ENCODE measurements at regions not wholly inside any gene's neighbourhood (a gene's known extent, or its start where the extent isn't known, plus 50 kb on each side); places are given as distances from the start of the nearest gene placed in this dataset.

- TF ChIP-seq, protein P1, sequence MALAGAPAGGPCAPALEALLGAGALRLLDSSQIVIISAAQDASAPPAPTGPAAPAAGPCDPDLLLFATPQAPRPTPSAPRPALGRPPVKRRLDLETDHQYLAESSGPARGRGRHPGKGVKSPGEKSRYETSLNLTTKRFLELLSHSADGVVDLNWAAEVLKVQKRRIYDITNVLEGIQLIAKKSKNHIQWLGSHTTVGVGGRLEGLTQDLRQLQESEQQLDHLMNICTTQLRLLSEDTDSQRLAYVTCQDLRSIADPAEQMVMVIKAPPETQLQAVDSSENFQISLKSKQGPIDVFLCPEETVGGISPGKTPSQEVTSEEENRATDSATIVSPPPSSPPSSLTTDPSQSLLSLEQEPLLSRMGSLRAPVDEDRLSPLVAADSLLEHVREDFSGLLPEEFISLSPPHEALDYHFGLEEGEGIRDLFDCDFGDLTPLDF (CRISPR knock-in tag; IDR thresholded peaks at IDR 0.05): no peak
- TF ChIP-seq ZNF546 (CRISPR knock-in tag; conservative IDR thresholded peaks at IDR 0.05): no peak
- TF ChIP-seq MAFK (conservative IDR thresholded peaks at IDR 0.05 in 1 of 2, IDR thresholded peaks at IDR 0.05 in 1 of 2; ENCODE audit: low read length in 2 of 2): peak; percentile 89 to 91
- TF ChIP-seq ESRRA (CRISPR knock-in tag; IDR thresholded peaks at IDR 0.05; ENCODE audit: low read depth): no peak; the same call in 1 of the 2 replicates
- no peak for TF ChIP-seq YY1 (IDR thresholded peaks at IDR 0.05; ENCODE audit: insufficient read depth, insufficient replicate concordance, low read depth, low read length)
- no peak for TF ChIP-seq ZNF292 (CRISPR knock-in tag; IDR thresholded peaks at IDR 0.05; ENCODE audit: borderline replicate concordance, low read depth)
- no peak for TF ChIP-seq MED13 (CRISPR knock-in tag; IDR thresholded peaks at IDR 0.05)
- TF ChIP-seq ZNF710 (CRISPR knock-in tag; IDR thresholded peaks at IDR 0.05; ENCODE audit: borderline replicate concordance): peak; percentile 77; the same call in 1 of the 2 replicates
- no peak for TF ChIP-seq NFIB (CRISPR knock-in tag; IDR thresholded peaks at IDR 0.05; ENCODE audit: borderline replicate concordance)
- no peak for TF ChIP-seq ZNF282 (IDR thresholded peaks at IDR 0.05; ENCODE audit: partially characterized antibody)
- peak in 1 of 2 experiments; percentile 21; a peak in 1 of 4 replicates for TF ChIP-seq HMGXB4 (CRISPR knock-in tag; IDR thresholded peaks at IDR 0.05; ENCODE audit: borderline replicate concordance in 1 of 2, low read depth in 1 of 2)
- no peak for TF ChIP-seq ARNT (IDR thresholded peaks at IDR 0.05)
- no peak for TF ChIP-seq NFYC (CRISPR knock-in tag; IDR thresholded peaks at IDR 0.05)
- no peak for TF ChIP-seq BRCA1 (CRISPR knock-in tag; IDR thresholded peaks at IDR 0.05)
- peak; percentile 68; the same call in 1 of the 2 replicates for TF ChIP-seq PHF21A (CRISPR knock-in tag; IDR thresholded peaks at IDR 0.05)
- TF ChIP-seq, protein P2, sequence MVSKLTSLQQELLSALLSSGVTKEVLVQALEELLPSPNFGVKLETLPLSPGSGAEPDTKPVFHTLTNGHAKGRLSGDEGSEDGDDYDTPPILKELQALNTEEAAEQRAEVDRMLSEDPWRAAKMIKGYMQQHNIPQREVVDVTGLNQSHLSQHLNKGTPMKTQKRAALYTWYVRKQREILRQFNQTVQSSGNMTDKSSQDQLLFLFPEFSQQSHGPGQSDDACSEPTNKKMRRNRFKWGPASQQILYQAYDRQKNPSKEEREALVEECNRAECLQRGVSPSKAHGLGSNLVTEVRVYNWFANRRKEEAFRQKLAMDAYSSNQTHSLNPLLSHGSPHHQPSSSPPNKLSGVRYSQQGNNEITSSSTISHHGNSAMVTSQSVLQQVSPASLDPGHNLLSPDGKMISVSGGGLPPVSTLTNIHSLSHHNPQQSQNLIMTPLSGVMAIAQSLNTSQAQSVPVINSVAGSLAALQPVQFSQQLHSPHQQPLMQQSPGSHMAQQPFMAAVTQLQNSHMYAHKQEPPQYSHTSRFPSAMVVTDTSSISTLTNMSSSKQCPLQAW (CRISPR knock-in tag; IDR thresholded peaks at IDR 0.05): no peak
- TF ChIP-seq, protein P3, sequence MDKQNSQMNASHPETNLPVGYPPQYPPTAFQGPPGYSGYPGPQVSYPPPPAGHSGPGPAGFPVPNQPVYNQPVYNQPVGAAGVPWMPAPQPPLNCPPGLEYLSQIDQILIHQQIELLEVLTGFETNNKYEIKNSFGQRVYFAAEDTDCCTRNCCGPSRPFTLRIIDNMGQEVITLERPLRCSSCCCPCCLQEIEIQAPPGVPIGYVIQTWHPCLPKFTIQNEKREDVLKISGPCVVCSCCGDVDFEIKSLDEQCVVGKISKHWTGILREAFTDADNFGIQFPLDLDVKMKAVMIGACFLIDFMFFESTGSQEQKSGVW (CRISPR knock-in tag; IDR thresholded peaks at IDR 0.05; ENCODE audit: borderline replicate concordance): no peak
- 0 out of 2 replicates have a peak, but pooled peaks have one; percentile 63 for TF ChIP-seq WIZ (CRISPR knock-in tag; IDR thresholded peaks at IDR 0.05)
- no peak for TF ChIP-seq EEA1 (CRISPR knock-in tag; IDR thresholded peaks at IDR 0.05; ENCODE audit: borderline replicate concordance)
- TF ChIP-seq ZKSCAN8 (CRISPR knock-in tag; IDR thresholded peaks at IDR 0.05; ENCODE audit: borderline replicate concordance): peak; percentile 38; the same call in 1 of the 2 replicates
Measured at GRCh38 chr4:78661921-78662521, 110.5 kb downstream of the ANXA3 start (continued).

All from HepG2 (cell line).